Progenitor cell of endocrine pancreas (in vitro differentiated cells): ENCODE measurements at regions not wholly inside any gene's neighbourhood (a gene's known extent, or its start where the extent isn't known, plus 50 kb on each side); places are given as distances from the start of the nearest gene placed in this dataset.

Experiments
- DNase-seq: peaks from one replicate; pipeline ENCODE4 v3.0.0; 2021; ENCODE audit warnings: low spot score; ENCODE audit not compliant: unreplicated experiment
- H3K27ac Mint-ChIP-seq: 2 replicates; pipeline ENCODE4 v1.8.0; 2021; ENCODE audit warnings: mild to moderate bottlenecking, moderate library complexity, mixed read lengths
- H3K27me3 Mint-ChIP-seq: 2 replicates; pipeline ENCODE4 v1.8.0; 2021; ENCODE audit warnings: mixed read lengths
- H3K36me3 Mint-ChIP-seq: 2 replicates; pipeline ENCODE4 v1.8.0; 2022; ENCODE audit warnings: mixed read lengths; ENCODE audit not compliant: insufficient read depth
- H3K4me1 Mint-ChIP-seq: 2 replicates; pipeline ENCODE4 v1.8.0; 2021; ENCODE audit warnings: low read depth, mixed read lengths
- H3K4me3 Mint-ChIP-seq: 2 replicates; pipeline ENCODE4 v1.8.0; 2021; ENCODE audit warnings: low read depth, mild to moderate bottlenecking, moderate library complexity, mixed read lengths
- H3K9me3 Mint-ChIP-seq: 2 replicates; pipeline ENCODE4 v1.8.0; 2021; ENCODE audit warnings: low read depth, mixed read lengths
- CTCF ChIP-seq: fragments of 200-600 bp; sonication (generic); IDR thresholded peaks from one replicate; pipeline ENCODE4 v1.5.0; 2021; ENCODE audit warnings: antibody characterized with exemption, mild to moderate bottlenecking; ENCODE audit not compliant: unreplicated experiment

- Mint-ChIP-seq H3K9me3 (peaks cover 5% of the 10 kb centered on the region), H3K27ac (no peak overlapping the region), H3K36me3 (no peaks in the 10 kb centered on the region), H3K27me3 (peaks cover 15% of the 10 kb centered on the region), H3K4me3 (no peak overlapping the region), H3K4me1 (no peaks in the 10 kb centered on the region)
- TF ChIP-seq CTCF, result no peak
- DNase-seq, result no peak
These were observed 362.3 kb upstream of the RGMA start for GRCh38 chr15:93451265-93451664.

- no peak for DNase-seq
- peaks cover 8% of the 10 kb centered on the region for H3K27me3 Mint-ChIP-seq
- no peaks in the 10 kb centered on the region for H3K4me1 Mint-ChIP-seq
- peaks cover 5% of the 10 kb centered on the region for H3K9me3 Mint-ChIP-seq
- no peak for TF ChIP-seq CTCF
- H3K27ac Mint-ChIP-seq, result no peak overlapping the region
- H3K4me3 Mint-ChIP-seq, result no peak overlapping the region
- no peaks in the 10 kb centered on the region for H3K36me3 Mint-ChIP-seq
These were observed 360.8 kb upstream of the RGMA start for GRCh38 chr15:93449798-93450197.

GRCh38 chr15:93438310-93438709, 349.3 kb upstream of the RGMA start:
- peaks cover 6% of the 10 kb centered on the region for H3K9me3 Mint-ChIP-seq
- H3K27me3 Mint-ChIP-seq, result peaks cover 48% of the 10 kb centered on the region
- no peak for TF ChIP-seq CTCF
- DNase-seq, result no peak
- H3K4me1 Mint-ChIP-seq, result no peaks in the 10 kb centered on the region
- H3K36me3 Mint-ChIP-seq, result no peaks in the 10 kb centered on the region
- H3K27ac Mint-ChIP-seq, result no peak overlapping the region
- H3K4me3 Mint-ChIP-seq, result no peak overlapping the region

GRCh38 chr15:93432474-93432873, 343.5 kb upstream of the RGMA start:
- no peak overlapping the region for H3K4me3 Mint-ChIP-seq
- H3K36me3 Mint-ChIP-seq, result no peaks in the 10 kb centered on the region
- H3K27ac Mint-ChIP-seq, result no peak overlapping the region

GRCh38 chr15:93428807-93429351, 339.9 kb upstream of the RGMA start:
- Mint-ChIP-seq H3K9me3 (no peaks in the 10 kb centered on the region), H3K27ac (no peak overlapping the region), H3K27me3 (peaks cover 32% of the 10 kb centered on the region), H3K4me3 (no peak overlapping the region), H3K4me1 (no peaks in the 10 kb centered on the region), H3K36me3 (no peaks in the 10 kb centered on the region)
- DNase-seq, result no peak
- no peak for TF ChIP-seq CTCF

More at GRCh38 chr15:93432474-93432873, 343.5 kb upstream of the RGMA start:
- Mint-ChIP-seq H3K9me3 (peaks cover 6% of the 10 kb centered on the region), H3K27me3 (peaks cover 31% of the 10 kb centered on the region), H3K4me1 (no peaks in the 10 kb centered on the region)
- no peak for TF ChIP-seq CTCF
- no peak for DNase-seq
